Activated naive CD4-positive, alpha-beta T cell treated with anti-CD3 and anti-CD28 coated beads for 36 hours (primary cell): ENCODE measurements at regions not wholly inside any gene's neighbourhood (a gene's known extent, or its start where the extent isn't known, plus 50 kb on each side); places are given as distances from the start of the nearest gene placed in this dataset.
"Not testable (repeated sequence)": the region's sequence is repeated elsewhere in the genome, so short reads cannot be mapped to it uniquely, and the experiment has no call there.

Source experiments
- CTCF ChIA-PET: fragments of 350-600 bp; sonication (Branson Sonifier 250); formaldehyde crosslinking; loops from one replicate; lab custom pipeline; 2021; ENCODE audit warnings: antibody characterized with exemption; lab: Charles Lee
- DNase-seq: peaks from one replicate; pipeline ENCODE4 v3.0.0-alpha.2; 2020
- H3K27ac Mint-ChIP-seq: one replicate; pipeline ENCODE4 v1.8.0; 2021; ENCODE audit warnings: mild to moderate bottlenecking, mixed read lengths
- H3K27me3 Mint-ChIP-seq: one replicate; pipeline ENCODE4 v1.8.0; 2021; ENCODE audit warnings: low read depth, mixed read lengths
- H3K36me3 Mint-ChIP-seq: one replicate; pipeline ENCODE4 v1.8.0; 2021; ENCODE audit warnings: low read depth, mixed read lengths
- H3K4me1 Mint-ChIP-seq: one replicate; pipeline ENCODE4 v1.8.0; 2021; ENCODE audit warnings: low read depth, mixed read lengths
- H3K4me3 Mint-ChIP-seq: one replicate; pipeline ENCODE4 v1.8.0; 2021; ENCODE audit warnings: mild to moderate bottlenecking, moderate library complexity, mixed read lengths
- H3K9me3 Mint-ChIP-seq: one replicate; pipeline ENCODE4 v1.8.0; 2021; ENCODE audit warnings: mixed read lengths
- intact Hi-C: fragments of 100-400 bp; cut with micrococcal nuclease; formaldehyde crosslinking; loops from one replicate; pipeline ENCODE4 v1.15.1; 2023

- H3K27me3 Mint-ChIP-seq, H3K4me3 Mint-ChIP-seq, H3K9me3 Mint-ChIP-seq, CTCF ChIA-PET, H3K27ac Mint-ChIP-seq, DNase-seq, H3K4me1 Mint-ChIP-seq, intact Hi-C loops, H3K36me3 Mint-ChIP-seq: not testable (repeated sequence)
Measured at GRCh38 chr4:138456349-138456748, 214.2 kb upstream of the SLC7A11 start.

- intact Hi-C loops = no loop called here
- CTCF ChIA-PET = no interaction called here
Measured at GRCh38 chr4:138455097-138455496, 212.9 kb upstream of the SLC7A11 start.

GRCh38 chr4:138452826-138453225, 210.7 kb upstream of the SLC7A11 start:
- H3K4me1 Mint-ChIP-seq = no peaks in the 10 kb centered on the region
- H3K4me3 Mint-ChIP-seq = no peak overlapping the region
- H3K27ac Mint-ChIP-seq = no peak overlapping the region
- H3K9me3 Mint-ChIP-seq = no peaks in the 10 kb centered on the region
- CTCF ChIA-PET = no interaction called here
- H3K27me3 Mint-ChIP-seq = no peaks in the 10 kb centered on the region
- no peak for DNase-seq
- no peaks in the 10 kb centered on the region for H3K36me3 Mint-ChIP-seq
- intact Hi-C loops = no loop called here

More at GRCh38 chr4:138455097-138455496, 212.9 kb upstream of the SLC7A11 start:
- Mint-ChIP-seq H3K4me3 (no peak overlapping the region), H3K4me1 (no peaks in the 10 kb centered on the region), H3K9me3 (no peaks in the 10 kb centered on the region), H3K27ac (no peak overlapping the region), H3K36me3 (no peaks in the 10 kb centered on the region), H3K27me3 (no peaks in the 10 kb centered on the region)
- no peak for DNase-seq

- Mint-ChIP-seq H3K27ac (no peak overlapping the region), H3K36me3 (no peaks in the 10 kb centered on the region), H3K27me3 (no peaks in the 10 kb centered on the region), H3K9me3 (no peaks in the 10 kb centered on the region), H3K4me3 (no peak overlapping the region), H3K4me1 (no peaks in the 10 kb centered on the region)
- CTCF ChIA-PET = no interaction called here
- no peak for DNase-seq
- intact Hi-C loops = no loop called here
Measured at GRCh38 chr4:138451276-138451663, 209.1 kb upstream of the SLC7A11 start.

GRCh38 chr4:138450546-138451275, 208.6 kb upstream of the SLC7A11 start:
- Mint-ChIP-seq H3K4me3 (no peak overlapping the region), H3K27ac (no peak overlapping the region), H3K4me1 (no peaks in the 10 kb centered on the region), H3K36me3 (no peaks in the 10 kb centered on the region), H3K9me3 (no peaks in the 10 kb centered on the region), H3K27me3 (no peaks in the 10 kb centered on the region)
- no peak for DNase-seq
- CTCF ChIA-PET = no interaction called here
- intact Hi-C loops = no loop called here

- H3K27ac Mint-ChIP-seq = no peak overlapping the region
- CTCF ChIA-PET = no interaction called here
- no peak overlapping the region for H3K4me3 Mint-ChIP-seq
- intact Hi-C loops = no loop called here
- no peaks in the 10 kb centered on the region for H3K27me3 Mint-ChIP-seq
- no peaks in the 10 kb centered on the region for H3K4me1 Mint-ChIP-seq
- DNase-seq = no peak
- no peaks in the 10 kb centered on the region for H3K9me3 Mint-ChIP-seq
- H3K36me3 Mint-ChIP-seq = no peaks in the 10 kb centered on the region
Measured at GRCh38 chr4:138449938-138450337, 207.8 kb upstream of the SLC7A11 start.

- CTCF ChIA-PET = no interaction called here
- Mint-ChIP-seq H3K4me3 (no peak overlapping the region), H3K9me3 (peaks cover 2% of the 10 kb centered on the region), H3K4me1 (no peaks in the 10 kb centered on the region), H3K36me3 (no peaks in the 10 kb centered on the region), H3K27ac (no peak overlapping the region), H3K27me3 (no peaks in the 10 kb centered on the region)
- no peak for DNase-seq
- intact Hi-C loops = no loop called here
Measured at GRCh38 chr4:138448169-138448568, 206.0 kb upstream of the SLC7A11 start.

- CTCF ChIA-PET = no interaction called here
- peaks cover 2% of the 10 kb centered on the region for H3K9me3 Mint-ChIP-seq
- intact Hi-C loops = no loop called here
- no peaks in the 10 kb centered on the region for H3K4me1 Mint-ChIP-seq
- no peak for DNase-seq
- H3K36me3 Mint-ChIP-seq = no peaks in the 10 kb centered on the region
- no peak overlapping the region for H3K27ac Mint-ChIP-seq
- H3K4me3 Mint-ChIP-seq = no peak overlapping the region
- H3K27me3 Mint-ChIP-seq = no peaks in the 10 kb centered on the region
Measured at GRCh38 chr4:138446456-138446855, 204.3 kb upstream of the SLC7A11 start.

- intact Hi-C loops = no loop called here
- no peak for DNase-seq
- Mint-ChIP-seq H3K36me3 (no peaks in the 10 kb centered on the region), H3K27me3 (no peaks in the 10 kb centered on the region), H3K9me3 (peaks cover 2% of the 10 kb centered on the region), H3K4me1 (no peaks in the 10 kb centered on the region), H3K4me3 (no peak overlapping the region), H3K27ac (no peak overlapping the region)
- CTCF ChIA-PET = no interaction called here
Measured at GRCh38 chr4:138445098-138445497, 202.9 kb upstream of the SLC7A11 start.

- intact Hi-C loops = no loop called here
- Mint-ChIP-seq H3K9me3 (peaks cover 2% of the 10 kb centered on the region), H3K4me1 (no peaks in the 10 kb centered on the region), H3K27ac (no peak overlapping the region), H3K36me3 (no peaks in the 10 kb centered on the region), H3K27me3 (no peaks in the 10 kb centered on the region), H3K4me3 (no peak overlapping the region)
- CTCF ChIA-PET = no interaction called here
- no peak for DNase-seq
Measured at GRCh38 chr4:138444260-138444659, 202.1 kb upstream of the SLC7A11 start.

GRCh38 chr4:138439143-138439581, 197.0 kb upstream of the SLC7A11 start:
- Mint-ChIP-seq H3K4me3 (no peak overlapping the region), H3K4me1 (no peaks in the 10 kb centered on the region), H3K27me3 (no peaks in the 10 kb centered on the region), H3K36me3 (no peaks in the 10 kb centered on the region), H3K27ac (no peak overlapping the region), H3K9me3 (peaks cover 4% of the 10 kb centered on the region)
- no peak for DNase-seq
- intact Hi-C loops = no loop called here
- CTCF ChIA-PET = no interaction called here

GRCh38 chr4:138438608-138439007, 196.5 kb upstream of the SLC7A11 start:
- no peak overlapping the region for H3K27ac Mint-ChIP-seq
- no peak overlapping the region for H3K4me3 Mint-ChIP-seq

GRCh38 chr4:138437263-138437851, 195.2 kb upstream of the SLC7A11 start:
- Mint-ChIP-seq H3K9me3 (peaks cover 3% of the 10 kb centered on the region), H3K4me3 (no peak overlapping the region), H3K27me3 (no peaks in the 10 kb centered on the region), H3K27ac (no peak overlapping the region), H3K36me3 (no peaks in the 10 kb centered on the region), H3K4me1 (no peaks in the 10 kb centered on the region)
- intact Hi-C loops = no loop called here
- CTCF ChIA-PET = no interaction called here
- DNase-seq = no peak

More at GRCh38 chr4:138438608-138439007, 196.5 kb upstream of the SLC7A11 start:
- no peaks in the 10 kb centered on the region for H3K4me1 Mint-ChIP-seq
- intact Hi-C loops = no loop called here
- no peaks in the 10 kb centered on the region for H3K27me3 Mint-ChIP-seq
- CTCF ChIA-PET = no interaction called here
- peaks cover 2% of the 10 kb centered on the region for H3K9me3 Mint-ChIP-seq
- no peak for DNase-seq
- H3K36me3 Mint-ChIP-seq = no peaks in the 10 kb centered on the region
